ENCODE measurements at regions not wholly inside any gene's neighbourhood (a gene's known extent, or its start where the extent isn't known, plus 50 kb on each side); places are given as distances from the start of the nearest gene placed in this dataset.

- WGBS, 2 donors, result 91 to 93% methylated on average over 4 of the region's 4 CpGs
- no peak for DNase-seq
- Histone ChIP-seq H3K27ac (ENCODE audit: low read depth in 1 of 2, low read length in 1 of 2) (no peak overlapping the region), H3K4me1 (ENCODE audit: control insufficient read depth in 5 of 5, insufficient read depth in 5 of 5, low read length in 5 of 5) (no peaks in the 10 kb centered on the region), H3K9ac (ENCODE audit: insufficient read depth in 1 of 2, low read length in 2 of 2) (no peak overlapping the region), H3K9me3 (ENCODE audit: control insufficient read depth in 4 of 4, insufficient read depth in 3 of 4, low read length in 3 of 4) (peaks cover 0 to 4% (median 0%) of the 10 kb centered on the region in 4 donors), H3K4me3 (no peak overlapping the region), H3K27me3 (ENCODE audit: control insufficient read depth in 3 of 3, insufficient read depth in 3 of 3, low read length in 2 of 3) (no peaks in the 10 kb centered on the region), H3K36me3 (ENCODE audit: control insufficient read depth in 4 of 4, insufficient read depth in 4 of 4, low read length in 4 of 4) (no peaks in the 10 kb centered on the region)
- ATAC-seq (ENCODE audit: insufficient read depth, low FRiP score), result no peak
- no peak for TF ChIP-seq CTCF (IDR thresholded peaks at IDR 0.05; ENCODE audit: control extremely low read depth, extremely low read depth)
These were observed 137.9 kb upstream of the POU3F3 start for GRCh38 chr2:104716061-104716460.

- Histone ChIP-seq H3K9me3 (ENCODE audit: control insufficient read depth in 4 of 4, insufficient read depth in 3 of 4, low read length in 3 of 4) (peaks cover 0 to 7% (median 5%) of the 10 kb centered on the region in 4 donors), H3K9ac (ENCODE audit: insufficient read depth in 1 of 2, low read length in 2 of 2) (no peak overlapping the region), H3K36me3 (ENCODE audit: control insufficient read depth in 4 of 4, insufficient read depth in 4 of 4, low read length in 4 of 4) (no peaks in the 10 kb centered on the region), H3K27ac (ENCODE audit: low read depth in 1 of 2, low read length in 1 of 2) (no peak overlapping the region), H3K4me1 (ENCODE audit: control insufficient read depth in 5 of 5, insufficient read depth in 5 of 5, low read length in 5 of 5) (no peaks in the 10 kb centered on the region), H3K4me3 (no peak overlapping the region), H3K27me3 (ENCODE audit: control insufficient read depth in 3 of 3, insufficient read depth in 3 of 3, low read length in 2 of 3) (no peaks in the 10 kb centered on the region)
- WGBS, 2 donors, result 67 to 79% methylated on average over 6 of the region's 6 CpGs
- DNase-seq (no peak), ATAC-seq (ENCODE audit: insufficient read depth, low FRiP score) (no peak)
- no peak for TF ChIP-seq CTCF (IDR thresholded peaks at IDR 0.05; ENCODE audit: control extremely low read depth, extremely low read depth)
These were observed 120.5 kb upstream of the POU3F3 start for GRCh38 chr2:104733226-104733943.

- Histone ChIP-seq H3K9me3 (ENCODE audit: control insufficient read depth in 4 of 4, insufficient read depth in 3 of 4, low read length in 3 of 4) (peaks cover 0 to 5% (median 5%) of the 10 kb centered on the region in 4 donors), H3K4me1 (ENCODE audit: control insufficient read depth in 5 of 5, insufficient read depth in 5 of 5, low read length in 5 of 5) (no peaks in the 10 kb centered on the region), H3K4me3 (no peak overlapping the region), H3K36me3 (ENCODE audit: control insufficient read depth in 4 of 4, insufficient read depth in 4 of 4, low read length in 4 of 4) (no peaks in the 10 kb centered on the region), H3K27ac (ENCODE audit: low read depth in 1 of 2, low read length in 1 of 2) (no peak overlapping the region), H3K27me3 (ENCODE audit: control insufficient read depth in 3 of 3, insufficient read depth in 3 of 3, low read length in 2 of 3) (no peaks in the 10 kb centered on the region), H3K9ac (ENCODE audit: insufficient read depth in 1 of 2, low read length in 2 of 2) (no peak overlapping the region)
- TF ChIP-seq CTCF (IDR thresholded peaks at IDR 0.05; ENCODE audit: control extremely low read depth, extremely low read depth), result no peak
- no peak for DNase-seq
- WGBS, 2 donors, result 61 to 64% methylated on average over 6 of the region's 6 CpGs
- no peak for ATAC-seq (ENCODE audit: insufficient read depth, low FRiP score)
These were observed 118.9 kb upstream of the POU3F3 start for GRCh38 chr2:104734937-104735586.
